DND-41 (cell line): ENCODE measurements at regions not wholly inside any gene's neighbourhood (a gene's known extent, or its start where the extent isn't known, plus 50 kb on each side); places are given as distances from the start of the nearest gene placed in this dataset.
"Not testable (repeated sequence)": the region's sequence is repeated elsewhere in the genome, so short reads cannot be mapped to it uniquely, and the experiment has no call there.

Experiments used
- ATAC-seq: fragments of 200-7000 bp; cut with Tn5 transposase; 3 replicates; pipeline ENCODE4 v1.9.1; 2021; ENCODE audit warnings: low read depth; ENCODE audit not compliant: insufficient read depth
- DNase-seq: peaks from one replicate; pipeline ENCODE4 v3.0.0-alpha.2; 2020
- H2AFZ ChIP-seq: 2 replicates; pipeline ENCODE4 v1.6.0; 2012; ENCODE audit warnings: low read depth, low read length
- H3K27ac ChIP-seq: 2 replicates; pipeline ENCODE4 v1.5.1; 2012; ENCODE audit warnings: low read length, inconsistent platforms
- H3K27me3 ChIP-seq: fragments of 200-600 bp; sonication (generic); 2 replicates; pipeline ENCODE4 v1.6.0; 2012; ENCODE audit warnings: low read length, mild to moderate bottlenecking, inconsistent platforms; ENCODE audit not compliant: insufficient read depth, poor library complexity
- H3K36me3 ChIP-seq: 2 replicates; pipeline ENCODE4 v1.5.1; 2012; ENCODE audit warnings: low read length, inconsistent platforms; ENCODE audit not compliant: insufficient read depth
- H3K4me1 ChIP-seq: 2 replicates; pipeline ENCODE4 v1.5.1; 2012; ENCODE audit warnings: mild to moderate bottlenecking, low read length; ENCODE audit not compliant: insufficient read depth
- H3K4me2 ChIP-seq: 2 replicates; pipeline ENCODE4 v1.6.0; 2012; ENCODE audit warnings: mild to moderate bottlenecking, moderate library complexity, low read length, inconsistent platforms; ENCODE audit not compliant: insufficient read depth
- H3K4me3 ChIP-seq, 2 experiments: fragments of 200-600 bp in 1 of 2; shearing (Covaris generic) in 1 of 2; 2 replicates each; pipeline ENCODE4 v1.5.1; 2012 to 2016; ENCODE audit warnings: inconsistent platforms in 2 of 2, low read length in 2 of 2, mild to moderate bottlenecking in 2 of 2, low read depth in 1 of 2, moderate library complexity in 1 of 2
- H3K79me2 ChIP-seq: 2 replicates; pipeline ENCODE4 v1.6.0; 2012; ENCODE audit warnings: low read length, inconsistent platforms; ENCODE audit not compliant: insufficient read depth
- H3K9ac ChIP-seq: 2 replicates; pipeline ENCODE4 v1.6.0; 2012; ENCODE audit warnings: low read depth, mild to moderate bottlenecking, inconsistent platforms, low read length, moderate library complexity
- H3K9me3 ChIP-seq: 2 replicates; pipeline ENCODE4 v1.5.1; 2012; ENCODE audit warnings: low read length, moderate library complexity, mild to moderate bottlenecking, inconsistent platforms; ENCODE audit not compliant: insufficient read depth, severe bottlenecking
- H4K20me1 ChIP-seq: 2 replicates; pipeline ENCODE4 v1.6.0; 2012; ENCODE audit warnings: low read length; ENCODE audit not compliant: insufficient read depth
- CTCF ChIP-seq: IDR thresholded peaks from 2 replicates; pipeline ENCODE4 v1.5.1; 2012; ENCODE audit warnings: borderline replicate concordance, low read length, moderate library complexity, mild to moderate bottlenecking; ENCODE audit not compliant: poor library complexity, severe bottlenecking; ENCODE audit errors: extremely low read depth
- EZH2 ChIP-seq: IDR thresholded peaks from 3 replicates; pipeline ENCODE4 v1.6.1; 2012; ENCODE audit warnings: borderline replicate concordance, low read depth, mild to moderate bottlenecking, moderate library complexity, low read length, inconsistent platforms; ENCODE audit not compliant: severe bottlenecking

- H3K79me2 ChIP-seq, result no peaks in the 10 kb centered on the region
- no peak overlapping the region for H3K9ac ChIP-seq
- no peak overlapping the region for H3K4me2 ChIP-seq
- no peak overlapping the region for H3K27ac ChIP-seq
- H3K4me1 ChIP-seq, result no peaks in the 10 kb centered on the region
- no peaks in the 10 kb centered on the region for H3K9me3 ChIP-seq
- TF ChIP-seq EZH2, result no peak
- TF ChIP-seq CTCF, result no peak
- H2AFZ ChIP-seq, result no peak overlapping the region
- no peak overlapping the region for H3K4me3 ChIP-seq
- no peaks in the 10 kb centered on the region for H3K27me3 ChIP-seq
- ATAC-seq, result no peak
- no peaks in the 10 kb centered on the region for H4K20me1 ChIP-seq
- H3K36me3 ChIP-seq, result no peaks in the 10 kb centered on the region
- no peak for DNase-seq
Observed at GRCh38 chr13:87814403-87814802, 143.2 kb downstream of the SLITRK5 start.

- TF ChIP-seq EZH2 (no peak), CTCF (no peak)
- ATAC-seq, result no peak
- H3K4me3 ChIP-seq, result no peak overlapping the region
Observed at GRCh38 chr13:87820241-87820640, 149.1 kb downstream of the SLITRK5 start.

GRCh38 chr13:87821512-87821911 lies 150.3 kb downstream of the SLITRK5 start:
- no peak overlapping the region for H2AFZ ChIP-seq
- no peak for ATAC-seq
- H3K4me2 ChIP-seq, result no peak overlapping the region
- H3K36me3 ChIP-seq, result no peaks in the 10 kb centered on the region
- H3K79me2 ChIP-seq, result no peaks in the 10 kb centered on the region
- no peak overlapping the region for H3K9ac ChIP-seq
- no peak overlapping the region for H3K27ac ChIP-seq
- H3K9me3 ChIP-seq, result no peaks in the 10 kb centered on the region
- DNase-seq, result no peak
- TF ChIP-seq CTCF (no peak), EZH2 (no peak)
- H3K4me3 ChIP-seq, result no peak overlapping the region
- no peaks in the 10 kb centered on the region for H3K27me3 ChIP-seq
- H4K20me1 ChIP-seq, result no peaks in the 10 kb centered on the region
- H3K4me1 ChIP-seq, result no peaks in the 10 kb centered on the region

More at GRCh38 chr13:87820241-87820640, 149.1 kb downstream of the SLITRK5 start:
- H3K9me3 ChIP-seq, result no peaks in the 10 kb centered on the region
- no peak overlapping the region for H3K27ac ChIP-seq
- H4K20me1 ChIP-seq, result no peaks in the 10 kb centered on the region
- H3K36me3 ChIP-seq, result no peaks in the 10 kb centered on the region
- no peaks in the 10 kb centered on the region for H3K4me1 ChIP-seq
- H3K9ac ChIP-seq, result no peak overlapping the region
- no peak overlapping the region for H2AFZ ChIP-seq
- H3K79me2 ChIP-seq, result no peaks in the 10 kb centered on the region
- DNase-seq, result no peak
- no peaks in the 10 kb centered on the region for H3K27me3 ChIP-seq
- H3K4me2 ChIP-seq, result no peak overlapping the region

GRCh38 chr13:87826301-87826700 lies 155.1 kb downstream of the SLITRK5 start:
- not testable (repeated sequence) for H3K4me3 ChIP-seq, ATAC-seq, H3K4me1 ChIP-seq, H3K36me3 ChIP-seq, H3K9ac ChIP-seq, H3K27ac ChIP-seq, H3K4me2 ChIP-seq, H3K27me3 ChIP-seq, H4K20me1 ChIP-seq, DNase-seq, H3K79me2 ChIP-seq, H2AFZ ChIP-seq, H3K9me3 ChIP-seq
